ENCODE measurements at regions not wholly inside any gene's neighbourhood (a gene's known extent, or its start where the extent isn't known, plus 50 kb on each side); places are given as distances from the start of the nearest gene placed in this dataset.

GRCh38 chr3:31247850-31248562, 284.7 kb upstream of the STT3B start:
- no peak for DNase-seq (ENCODE audit: low spot score)

- DNase-seq (ENCODE audit: low spot score) = no peak
Observed at GRCh38 chr3:31248563-31248992, 284.1 kb upstream of the STT3B start.

- DNase-seq (ENCODE audit: low spot score) = no peak
Observed at GRCh38 chr3:31249545-31249944, 283.2 kb upstream of the STT3B start.

GRCh38 chr3:31250116-31250777, 282.5 kb upstream of the STT3B start:
- DNase-seq (ENCODE audit: low spot score) = no peak

- DNase-seq (ENCODE audit: low spot score) = no peak
Observed at GRCh38 chr3:31251083-31251482, 281.6 kb upstream of the STT3B start.

- no peak for DNase-seq (ENCODE audit: low spot score)
Observed at GRCh38 chr3:31252216-31253185, 280.2 kb upstream of the STT3B start.

- DNase-seq (ENCODE audit: low spot score) = no peak
Observed at GRCh38 chr3:31253782-31254181, 278.9 kb upstream of the STT3B start.

GRCh38 chr3:31254483-31254882, 278.2 kb upstream of the STT3B start:
- no peak for DNase-seq (ENCODE audit: low spot score)

GRCh38 chr3:31255007-31255581, 277.6 kb upstream of the STT3B start:
- no peak for DNase-seq (ENCODE audit: low spot score)

GRCh38 chr3:31262201-31262600, 270.5 kb upstream of the STT3B start:
- DNase-seq (ENCODE audit: low spot score) = no peak

GRCh38 chr3:31263897-31264296, 268.8 kb upstream of the STT3B start:
- no peak for DNase-seq (ENCODE audit: low spot score)

GRCh38 chr3:31265646-31266428, 266.9 kb upstream of the STT3B start:
- no peak for DNase-seq (ENCODE audit: low spot score)

- no peak for DNase-seq (ENCODE audit: low spot score)
Observed at GRCh38 chr3:31268868-31269267, 263.9 kb upstream of the STT3B start.

- DNase-seq (ENCODE audit: low spot score) = no peak
Observed at GRCh38 chr3:31270010-31270409, 262.7 kb upstream of the STT3B start.

GRCh38 chr3:31274326-31275024, 258.2 kb upstream of the STT3B start:
- DNase-seq (ENCODE audit: low spot score) = no peak

- DNase-seq (ENCODE audit: low spot score) = no peak
Observed at GRCh38 chr3:31275038-31275572, 257.6 kb upstream of the STT3B start.

GRCh38 chr3:31275583-31275982, 257.1 kb upstream of the STT3B start:
- no peak for DNase-seq (ENCODE audit: low spot score)

- DNase-seq (ENCODE audit: low spot score) = no peak
Observed at GRCh38 chr3:31277582-31277981, 255.1 kb upstream of the STT3B start.

- DNase-seq (ENCODE audit: low spot score) = no peak
Observed at GRCh38 chr3:31278532-31278931, 254.2 kb upstream of the STT3B start.

- DNase-seq (ENCODE audit: low spot score) = no peak
Observed at GRCh38 chr3:31284776-31285175, 247.9 kb upstream of the STT3B start.
